Suppressor macrophage treated with lipopolysaccharide for 4 hours (primary cell): ENCODE measurements at regions not wholly inside any gene's neighbourhood (a gene's known extent, or its start where the extent isn't known, plus 50 kb on each side); places are given as distances from the start of the nearest gene placed in this dataset.

Source experiments
- DNase-seq: peaks from one replicate; pipeline ENCODE4 v3.0.0-alpha.2; 2020

GRCh38 chr20:24376311-24377099 is 92.9 kb upstream of the SYNDIG1 start:
- DNase-seq = no peak

- DNase-seq = no peak
Observed at GRCh38 chr20:24373372-24373771, 96.1 kb upstream of the SYNDIG1 start.

GRCh38 chr20:24370911-24371695 is 98.3 kb upstream of the SYNDIG1 start:
- no peak for DNase-seq

GRCh38 chr20:24370249-24370648 is 99.2 kb upstream of the SYNDIG1 start:
- no peak for DNase-seq

DNA sequence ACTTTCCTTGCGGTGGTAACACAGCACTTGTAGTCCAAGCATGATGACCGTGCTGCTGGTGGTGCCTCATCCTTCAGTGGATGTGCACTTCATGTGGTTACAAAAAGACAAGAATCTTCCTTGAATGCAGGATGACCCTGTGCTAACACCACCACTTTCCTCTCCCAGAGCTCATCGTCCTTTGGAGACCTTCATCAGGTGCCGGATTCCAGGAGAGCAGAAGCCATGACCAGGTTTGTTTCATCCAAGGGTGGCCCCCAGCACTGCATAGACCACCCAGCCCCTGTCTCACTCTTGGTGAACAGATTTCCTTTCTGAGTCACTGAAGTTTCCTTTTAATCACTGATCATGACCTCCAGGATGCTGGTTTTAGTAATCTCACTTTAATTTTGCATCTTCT is 101.2 kb upstream of the SYNDIG1 start:
- DNase-seq = no peak

- no peak for DNase-seq
Observed at GRCh38 chr20:24366336-24367004, 103.0 kb upstream of the SYNDIG1 start.

DNA sequence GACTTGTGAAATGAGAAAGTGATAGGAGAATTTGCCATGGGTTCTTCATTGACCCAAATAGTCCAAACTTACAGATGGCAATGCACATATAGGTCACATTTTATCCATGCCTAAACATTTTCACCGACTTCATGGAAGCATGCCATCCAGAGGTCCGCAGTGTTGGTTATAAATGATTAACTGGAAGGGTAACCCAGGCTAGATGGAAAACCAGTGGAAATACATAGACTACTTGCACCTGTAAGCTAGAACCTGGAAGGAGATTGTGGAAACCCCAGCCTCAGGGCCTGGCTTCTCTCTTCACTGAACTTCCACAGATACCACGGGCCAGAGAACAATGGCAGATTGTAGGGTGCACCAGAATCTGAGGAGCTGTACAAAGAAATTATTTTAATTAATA is 103.8 kb upstream of the SYNDIG1 start:
- DNase-seq = no peak

DNA sequence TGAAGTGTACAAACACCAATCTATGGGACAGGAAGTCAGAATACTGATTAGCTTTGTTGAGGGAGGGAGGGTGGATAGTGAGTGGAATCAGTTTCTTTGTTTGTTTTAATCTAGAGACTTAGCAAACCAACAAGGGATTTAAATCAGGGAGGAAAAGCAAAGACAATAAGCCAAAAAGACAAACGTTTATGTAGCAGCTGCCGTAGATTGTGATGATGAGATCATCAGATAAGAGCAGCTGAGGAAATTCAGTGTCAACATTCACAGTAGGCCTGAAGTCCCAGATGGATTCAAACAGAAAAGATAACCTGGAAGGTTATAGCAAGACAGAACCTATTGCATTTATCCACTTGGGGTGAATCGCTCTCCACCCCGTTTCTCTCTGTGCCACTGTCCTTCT is 104.9 kb upstream of the SYNDIG1 start:
- DNase-seq = no peak

GRCh38 chr20:24363031-24363430 is 106.4 kb upstream of the SYNDIG1 start:
- DNase-seq = no peak

DNA sequence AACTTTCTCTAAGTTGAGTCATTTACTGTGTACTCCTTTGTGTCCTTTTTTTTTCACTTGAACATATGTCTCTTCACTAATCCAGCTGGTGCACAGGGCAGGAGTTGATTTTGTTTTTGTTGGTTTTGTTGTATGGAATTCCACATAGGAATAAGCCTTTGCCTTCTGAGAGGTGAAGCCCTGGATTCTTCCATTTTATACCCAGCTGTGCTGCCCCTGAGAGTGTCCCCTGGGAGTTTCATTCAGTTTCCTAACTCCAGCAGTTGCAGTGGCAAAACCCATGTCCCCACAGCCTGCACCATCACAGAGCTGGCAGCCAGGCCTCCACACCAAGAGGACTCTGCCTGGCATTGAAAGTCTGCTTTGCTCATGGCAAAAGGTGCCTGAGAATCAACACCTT is 107.3 kb upstream of the SYNDIG1 start:
- DNase-seq = no peak

DNA sequence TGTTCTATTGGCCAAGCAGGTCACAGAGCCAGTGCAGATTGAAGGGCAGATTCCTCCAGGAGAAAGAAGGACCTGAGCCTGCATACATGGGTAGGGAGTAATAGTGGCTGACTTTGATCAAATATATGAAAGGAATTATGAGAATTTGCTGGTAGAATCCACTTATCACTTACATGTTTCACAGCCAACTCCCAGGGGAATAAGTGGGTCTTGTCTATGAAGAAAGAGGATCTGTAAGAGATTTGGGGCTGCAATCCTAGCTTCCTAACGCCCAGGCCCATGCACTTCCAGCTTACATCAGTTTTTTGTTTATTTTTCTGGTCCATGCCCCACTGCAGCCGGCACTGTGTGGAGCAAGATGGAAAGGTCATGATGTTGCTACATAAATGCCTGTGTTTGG is 107.9 kb upstream of the SYNDIG1 start:
- no peak for DNase-seq

- no peak for DNase-seq
Observed at GRCh38 chr20:24360531-24360930, 108.9 kb upstream of the SYNDIG1 start.

GRCh38 chr20:24359321-24360027 is 110.0 kb upstream of the SYNDIG1 start:
- DNase-seq = no peak

- no peak for DNase-seq
Observed at GRCh38 chr20:24357931-24358330, 111.5 kb upstream of the SYNDIG1 start.

GRCh38 chr20:24357177-24357576 is 112.3 kb upstream of the SYNDIG1 start:
- no peak for DNase-seq

DNA sequence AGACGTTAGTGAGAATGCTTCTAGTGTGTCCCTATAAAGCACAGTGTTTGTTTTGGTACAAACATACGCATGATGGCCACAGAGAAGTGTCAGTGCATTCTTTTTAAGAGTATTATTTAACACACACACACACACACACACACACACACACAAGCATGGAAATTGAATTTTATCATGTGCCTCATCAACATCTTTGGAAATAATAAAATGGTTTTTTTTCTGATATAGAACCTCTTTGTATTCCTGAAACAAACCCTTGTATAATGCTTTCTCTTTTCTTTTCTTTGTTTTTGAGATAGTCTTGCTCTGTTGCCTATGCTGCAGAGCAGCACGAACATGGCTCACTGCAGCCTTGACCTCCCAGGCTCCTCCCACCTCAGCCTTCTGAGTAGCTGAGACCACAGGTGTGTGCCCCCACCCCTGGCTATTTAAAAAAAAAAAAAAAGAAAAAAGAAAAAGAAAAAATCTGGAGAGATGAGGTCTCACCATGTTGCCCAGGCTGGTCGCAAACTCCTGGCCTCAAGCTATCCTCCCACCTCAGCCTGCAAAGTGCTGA is 116.2 kb upstream of the SYNDIG1 start:
- DNase-seq = no peak

DNA sequence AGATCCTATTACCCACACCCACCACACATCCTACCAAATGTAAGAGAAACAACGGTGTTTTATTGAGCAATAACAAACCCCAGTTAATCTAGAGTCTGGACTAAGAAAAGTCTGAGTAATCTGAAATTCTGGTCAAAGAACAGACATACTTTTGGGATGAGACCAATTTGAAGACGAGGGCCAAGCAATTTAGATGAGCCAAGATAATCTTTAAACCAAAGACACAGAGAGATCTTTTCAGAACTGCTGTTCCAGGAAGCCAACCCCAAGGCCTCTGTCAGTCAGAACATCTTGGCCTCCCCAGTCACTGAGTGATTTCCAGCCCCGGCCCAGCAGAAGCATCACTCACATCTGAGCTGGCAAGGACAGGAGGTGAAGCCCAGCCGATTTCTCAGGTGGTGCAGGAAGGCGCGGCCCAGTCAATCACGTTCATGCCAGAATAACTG is 118.5 kb upstream of the SYNDIG1 start:
- no peak for DNase-seq

- DNase-seq = no peak
Observed at GRCh38 chr20:24341781-24342180, 127.6 kb upstream of the SYNDIG1 start.

- no peak for DNase-seq
Observed at GRCh38 chr20:24340933-24341332, 128.5 kb upstream of the SYNDIG1 start.

- DNase-seq = no peak
Observed at GRCh38 chr20:24339210-24339641, 130.2 kb upstream of the SYNDIG1 start.

DNA sequence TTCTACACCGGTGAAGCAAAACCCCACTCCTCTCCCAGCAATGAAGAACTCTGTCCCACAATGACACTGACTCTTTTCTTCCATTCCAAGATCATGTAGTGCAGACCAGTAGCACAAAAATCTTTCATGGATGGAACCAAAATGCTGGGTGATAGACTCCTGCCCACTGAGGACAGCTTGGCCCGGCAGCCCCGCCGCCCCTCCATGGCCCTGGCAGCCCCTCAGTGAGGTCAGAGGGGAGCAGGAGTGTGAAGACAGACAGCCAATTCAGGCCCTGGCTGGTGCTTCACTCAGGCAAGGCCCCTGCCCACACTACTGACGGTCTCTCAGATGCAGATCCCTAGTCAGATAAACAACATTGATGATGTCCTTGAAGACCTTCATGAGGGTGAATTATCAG is 131.9 kb upstream of the SYNDIG1 start:
- no peak for DNase-seq

- no peak for DNase-seq
Observed at GRCh38 chr20:24337069-24337468, 132.4 kb upstream of the SYNDIG1 start.

DNA sequence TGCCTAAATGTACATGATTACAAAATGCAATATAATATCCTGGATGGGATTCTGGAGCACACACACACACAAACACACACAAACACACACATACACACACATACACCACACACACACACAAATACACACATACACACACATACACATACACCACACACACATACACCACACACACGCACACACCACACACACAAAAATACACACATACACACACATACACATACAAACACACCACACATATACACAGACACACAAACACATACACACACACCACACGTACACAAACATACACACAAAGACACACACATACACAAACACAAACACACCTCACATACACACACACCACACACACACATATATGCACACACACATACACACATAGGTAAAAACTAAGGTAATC is 134.6 kb upstream of the SYNDIG1 start:
- no peak for DNase-seq
